Central memory CD8-positive, alpha-beta T cell (primary cell): ENCODE measurements at regions not wholly inside any gene's neighbourhood (a gene's known extent, or its start where the extent isn't known, plus 50 kb on each side); places are given as distances from the start of the nearest gene placed in this dataset.

Experiments
- ATAC-seq: fragments of 150-1000 bp; cut with Tn5 transposase; replicated peaks from 2 replicates; pipeline ENCODE4 v1.10.0; 2022; ENCODE audit warnings: mild to moderate bottlenecking, moderate FRiP score, moderate number of reproducible peaks; ENCODE audit not compliant: poor library complexity, severe bottlenecking; ENCODE audit errors: extremely low read depth
- DNase-seq, 2 donors: peaks; one replicate each; pipeline ENCODE4 v3.0.0; 2021; ENCODE audit warnings: low spot score in 2 of 2
- H3K27ac Mint-ChIP-seq: one replicate; pipeline ENCODE4 v1.8.0; 2022; ENCODE audit warnings: low read depth, mild to moderate bottlenecking, moderate library complexity, mixed read lengths
- H3K27me3 Mint-ChIP-seq: one replicate; pipeline ENCODE4 v1.8.0; 2022; ENCODE audit warnings: mixed read lengths
- H3K36me3 Mint-ChIP-seq: one replicate; pipeline ENCODE4 v1.8.0; 2022; ENCODE audit warnings: mild to moderate bottlenecking, moderate library complexity, mixed read lengths; ENCODE audit not compliant: insufficient read depth
- H3K4me1 Mint-ChIP-seq: one replicate; pipeline ENCODE4 v1.8.0; 2022; ENCODE audit warnings: mixed read lengths
- H3K4me3 Mint-ChIP-seq: one replicate; pipeline ENCODE4 v1.8.0; 2022; ENCODE audit warnings: mild to moderate bottlenecking, moderate library complexity, mixed read lengths
- H3K9me3 Mint-ChIP-seq: one replicate; pipeline ENCODE4 v1.8.0; 2022; ENCODE audit warnings: mixed read lengths

- H3K36me3 Mint-ChIP-seq = no peaks in the 10 kb centered on the region
- DNase-seq = no peak
- no peak for ATAC-seq
- peaks cover 46% of the 10 kb centered on the region for H3K27me3 Mint-ChIP-seq
- H3K9me3 Mint-ChIP-seq = peaks cover 6% of the 10 kb centered on the region
- peaks cover 4% of the 10 kb centered on the region for H3K4me1 Mint-ChIP-seq
- H3K4me3 Mint-ChIP-seq = no peak overlapping the region
- H3K27ac Mint-ChIP-seq = no peak overlapping the region
Observed at GRCh38 chr7:106419455-106420182, 134.8 kb upstream of the NAMPT start.

- no peaks in the 10 kb centered on the region for H3K4me1 Mint-ChIP-seq
- H3K27me3 Mint-ChIP-seq = peaks cover 46% of the 10 kb centered on the region
- no peak for ATAC-seq
- DNase-seq = no peak
- no peak overlapping the region for H3K27ac Mint-ChIP-seq
- no peaks in the 10 kb centered on the region for H3K36me3 Mint-ChIP-seq
- no peak overlapping the region for H3K4me3 Mint-ChIP-seq
- H3K9me3 Mint-ChIP-seq = peaks cover 6% of the 10 kb centered on the region
Observed at GRCh38 chr7:106418526-106418925, 133.7 kb upstream of the NAMPT start.

- DNase-seq (no peak), ATAC-seq (no peak)
- no peak overlapping the region for H3K4me3 Mint-ChIP-seq
- H3K4me1 Mint-ChIP-seq = no peaks in the 10 kb centered on the region
- H3K36me3 Mint-ChIP-seq = no peaks in the 10 kb centered on the region
- peaks cover 6% of the 10 kb centered on the region for H3K9me3 Mint-ChIP-seq
- no peak overlapping the region for H3K27ac Mint-ChIP-seq
- peaks cover 46% of the 10 kb centered on the region for H3K27me3 Mint-ChIP-seq
Observed at GRCh38 chr7:106418094-106418493, 133.3 kb upstream of the NAMPT start.

GRCh38 chr7:106417273-106417902 is 132.6 kb upstream of the NAMPT start:
- DNase-seq (no peak), ATAC-seq (no peak)
- Mint-ChIP-seq H3K4me1 (no peaks in the 10 kb centered on the region), H3K9me3 (peaks cover 6% of the 10 kb centered on the region), H3K27me3 (peaks cover 46% of the 10 kb centered on the region), H3K27ac (no peak overlapping the region), H3K4me3 (no peak overlapping the region), H3K36me3 (no peaks in the 10 kb centered on the region)

- H3K9me3 Mint-ChIP-seq = peaks cover 6% of the 10 kb centered on the region
- H3K4me1 Mint-ChIP-seq = no peaks in the 10 kb centered on the region
Observed at GRCh38 chr7:106416430-106416829, 131.6 kb upstream of the NAMPT start.

GRCh38 chr7:106415433-106415832 is 130.7 kb upstream of the NAMPT start:
- H3K36me3 Mint-ChIP-seq = no peaks in the 10 kb centered on the region
- no peak for DNase-seq
- H3K4me1 Mint-ChIP-seq = no peaks in the 10 kb centered on the region
- peaks cover 50% of the 10 kb centered on the region for H3K27me3 Mint-ChIP-seq
- peaks cover 6% of the 10 kb centered on the region for H3K9me3 Mint-ChIP-seq
- H3K4me3 Mint-ChIP-seq = no peak overlapping the region
- no peak for ATAC-seq
- H3K27ac Mint-ChIP-seq = no peak overlapping the region

More at GRCh38 chr7:106416430-106416829, 131.6 kb upstream of the NAMPT start:
- Mint-ChIP-seq H3K27ac (no peak overlapping the region), H3K27me3 (peaks cover 44% of the 10 kb centered on the region), H3K36me3 (no peaks in the 10 kb centered on the region), H3K4me3 (no peak overlapping the region)
- ATAC-seq = no peak
- no peak for DNase-seq

- H3K27me3 Mint-ChIP-seq = peaks cover 37% of the 10 kb centered on the region
- peaks cover 6% of the 10 kb centered on the region for H3K9me3 Mint-ChIP-seq
- ATAC-seq (no peak), DNase-seq (no peak)
- no peak overlapping the region for H3K27ac Mint-ChIP-seq
- no peaks in the 10 kb centered on the region for H3K36me3 Mint-ChIP-seq
- no peaks in the 10 kb centered on the region for H3K4me1 Mint-ChIP-seq
- no peak overlapping the region for H3K4me3 Mint-ChIP-seq
Observed at GRCh38 chr7:106413446-106413845, 128.7 kb upstream of the NAMPT start.

- ATAC-seq (no peak), DNase-seq (no peak)
- no peaks in the 10 kb centered on the region for H3K9me3 Mint-ChIP-seq
- H3K36me3 Mint-ChIP-seq = no peaks in the 10 kb centered on the region
- no peak overlapping the region for H3K4me3 Mint-ChIP-seq
- H3K4me1 Mint-ChIP-seq = peaks cover 9% of the 10 kb centered on the region
- peaks cover 16% of the 10 kb centered on the region for H3K27me3 Mint-ChIP-seq
- H3K27ac Mint-ChIP-seq = no peak overlapping the region
Observed at GRCh38 chr7:106405697-106406141, 120.9 kb upstream of the NAMPT start.

GRCh38 chr7:106402898-106403297 is 118.1 kb upstream of the NAMPT start:
- Mint-ChIP-seq H3K4me1 (peaks cover 9% of the 10 kb centered on the region), H3K9me3 (no peaks in the 10 kb centered on the region), H3K27ac (no peak overlapping the region), H3K4me3 (no peak overlapping the region), H3K27me3 (peaks cover 37% of the 10 kb centered on the region), H3K36me3 (no peaks in the 10 kb centered on the region)
- DNase-seq = no peak
- ATAC-seq = no peak

GRCh38 chr7:106400923-106401322 is 116.1 kb upstream of the NAMPT start:
- no peaks in the 10 kb centered on the region for H3K36me3 Mint-ChIP-seq
- H3K9me3 Mint-ChIP-seq = no peaks in the 10 kb centered on the region
- ATAC-seq (no peak), DNase-seq (no peak)
- no peak overlapping the region for H3K4me3 Mint-ChIP-seq
- H3K4me1 Mint-ChIP-seq = peaks cover 4% of the 10 kb centered on the region
- H3K27ac Mint-ChIP-seq = no peak overlapping the region
- peaks cover 56% of the 10 kb centered on the region for H3K27me3 Mint-ChIP-seq

- H3K9me3 Mint-ChIP-seq = no peaks in the 10 kb centered on the region
- H3K4me3 Mint-ChIP-seq = no peak overlapping the region
- no peak for DNase-seq
- H3K27ac Mint-ChIP-seq = no peak overlapping the region
- H3K36me3 Mint-ChIP-seq = no peaks in the 10 kb centered on the region
- H3K27me3 Mint-ChIP-seq = peaks cover 76% of the 10 kb centered on the region
- ATAC-seq = no peak
- no peaks in the 10 kb centered on the region for H3K4me1 Mint-ChIP-seq
Observed at GRCh38 chr7:106398786-106399185, 114.0 kb upstream of the NAMPT start.

GRCh38 chr7:106397994-106398393 is 113.2 kb upstream of the NAMPT start:
- Mint-ChIP-seq H3K27ac (no peak overlapping the region), H3K4me3 (no peak overlapping the region), H3K4me1 (no peaks in the 10 kb centered on the region), H3K27me3 (peaks cover 76% of the 10 kb centered on the region), H3K9me3 (no peaks in the 10 kb centered on the region), H3K36me3 (no peaks in the 10 kb centered on the region)
- ATAC-seq (no peak), DNase-seq (no peak)

GRCh38 chr7:106394526-106394925 is 109.7 kb upstream of the NAMPT start:
- no peaks in the 10 kb centered on the region for H3K4me1 Mint-ChIP-seq
- H3K27ac Mint-ChIP-seq = no peak overlapping the region
- H3K9me3 Mint-ChIP-seq = no peaks in the 10 kb centered on the region
- H3K36me3 Mint-ChIP-seq = no peaks in the 10 kb centered on the region
- peaks cover 64% of the 10 kb centered on the region for H3K27me3 Mint-ChIP-seq
- no peak overlapping the region for H3K4me3 Mint-ChIP-seq
- no peak for ATAC-seq
- DNase-seq = no peak
